Right atrium auricular region (tissue), 2 donors: ENCODE measurements at regions not wholly inside any gene's neighbourhood (a gene's known extent, or its start where the extent isn't known, plus 50 kb on each side); places are given as distances from the start of the nearest gene placed in this dataset.

Experiments used
- DNase-seq: peaks from one replicate; pipeline ENCODE4 v3.0.0-alpha.2; 2019; ENCODE audit warnings: low spot score
- H3K27ac ChIP-seq, 2 donors: fragments of 200-600 bp; sonication (generic); 1 replicate in 1 of 2; 2 replicates in 1 of 2; pipeline ENCODE4 v1.5.1; 2016 to 2019
- H3K27me3 ChIP-seq, 2 donors: fragments of 200-600 bp; sonication (generic); one replicate each; pipeline versions ENCODE4 v1.5.1 to v1.6.0; 2017 to 2019
- H3K36me3 ChIP-seq: fragments of 200-600 bp; sonication (generic); one replicate; pipeline ENCODE4 v1.5.1; 2016
- H3K4me1 ChIP-seq, 2 donors: fragments of 200-600 bp; sonication (generic); one replicate each; pipeline versions ENCODE4 v1.5.1 to v1.6.0; 2017 to 2019
- H3K4me3 ChIP-seq, 2 donors: fragments of 200-600 bp; sonication (generic); 1 replicate in 1 of 2; 2 replicates in 1 of 2; pipeline ENCODE4 v1.5.1; 2017 to 2019; ENCODE audit warnings: mild to moderate bottlenecking in 1 of 2, moderate library complexity in 1 of 2
- H3K9me3 ChIP-seq, 2 donors: fragments of 200-600 bp; sonication (generic); one replicate each; pipeline ENCODE4 v1.5.1; 2019
- TF ChIP-seq, protein P1 (sequence below), 2 donors: fragments of 200-600 bp; sonication (generic); IDR thresholded peaks; one replicate each; pipeline ENCODE4 v1.5.1; 2019; ENCODE audit warnings: antibody characterized with exemption in 2 of 2

DNA sequence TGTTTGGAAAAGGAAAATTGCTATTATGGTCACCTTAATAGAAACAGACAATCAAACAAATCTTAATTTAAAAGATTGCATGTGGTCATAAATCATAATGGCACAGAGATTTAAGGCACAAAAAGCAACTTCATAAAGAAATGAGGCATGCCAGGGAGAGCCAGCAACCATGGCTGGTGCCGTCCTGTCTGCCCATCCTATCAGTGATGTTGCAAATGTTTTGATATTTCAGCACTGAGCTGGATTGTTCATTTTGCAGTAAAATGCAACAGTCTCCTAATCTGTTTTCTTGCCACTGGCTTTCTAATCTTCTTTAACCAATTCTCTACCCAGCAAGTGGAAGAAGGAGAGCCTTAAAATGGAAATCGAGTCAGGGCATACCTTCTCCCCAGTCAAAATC, 249.8 kb downstream of the SAMD5 start:
- H3K27ac ChIP-seq: no peak overlapping the region
- H3K4me3 ChIP-seq: no peak overlapping the region
- no peaks in the 10 kb centered on the region for H3K27me3 ChIP-seq
- no peak for DNase-seq
- peaks cover 0 to 12% of the 10 kb centered on the region in 2 donors for H3K9me3 ChIP-seq
- H3K4me1 ChIP-seq: no peaks in the 10 kb centered on the region
- no peaks in the 10 kb centered on the region for H3K36me3 ChIP-seq
- TF ChIP-seq, protein P1, sequence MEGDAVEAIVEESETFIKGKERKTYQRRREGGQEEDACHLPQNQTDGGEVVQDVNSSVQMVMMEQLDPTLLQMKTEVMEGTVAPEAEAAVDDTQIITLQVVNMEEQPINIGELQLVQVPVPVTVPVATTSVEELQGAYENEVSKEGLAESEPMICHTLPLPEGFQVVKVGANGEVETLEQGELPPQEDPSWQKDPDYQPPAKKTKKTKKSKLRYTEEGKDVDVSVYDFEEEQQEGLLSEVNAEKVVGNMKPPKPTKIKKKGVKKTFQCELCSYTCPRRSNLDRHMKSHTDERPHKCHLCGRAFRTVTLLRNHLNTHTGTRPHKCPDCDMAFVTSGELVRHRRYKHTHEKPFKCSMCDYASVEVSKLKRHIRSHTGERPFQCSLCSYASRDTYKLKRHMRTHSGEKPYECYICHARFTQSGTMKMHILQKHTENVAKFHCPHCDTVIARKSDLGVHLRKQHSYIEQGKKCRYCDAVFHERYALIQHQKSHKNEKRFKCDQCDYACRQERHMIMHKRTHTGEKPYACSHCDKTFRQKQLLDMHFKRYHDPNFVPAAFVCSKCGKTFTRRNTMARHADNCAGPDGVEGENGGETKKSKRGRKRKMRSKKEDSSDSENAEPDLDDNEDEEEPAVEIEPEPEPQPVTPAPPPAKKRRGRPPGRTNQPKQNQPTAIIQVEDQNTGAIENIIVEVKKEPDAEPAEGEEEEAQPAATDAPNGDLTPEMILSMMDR (IDR thresholded peaks at IDR 0.05): no peak

DNA sequence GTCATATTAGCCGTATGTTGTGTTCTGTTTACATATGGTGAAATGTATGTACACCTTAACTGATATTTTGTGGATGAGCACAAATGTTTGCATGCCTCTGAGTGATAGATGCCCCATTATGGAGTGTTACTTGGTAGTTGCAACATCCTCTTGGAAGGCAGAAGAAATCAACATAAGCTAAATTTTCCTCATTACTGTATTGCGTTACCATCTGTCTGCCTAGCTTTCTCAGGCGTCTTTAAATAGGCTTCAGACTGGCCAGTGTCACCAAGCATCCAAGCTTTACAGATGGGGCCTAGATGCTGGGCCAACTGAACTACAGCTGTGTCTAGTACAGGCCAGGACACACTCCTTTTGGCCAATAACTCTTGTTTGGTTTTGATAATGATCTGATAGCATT, 250.6 kb downstream of the SAMD5 start:
- H3K36me3 ChIP-seq: no peaks in the 10 kb centered on the region
- H3K9me3 ChIP-seq: peaks cover 0 to 12% of the 10 kb centered on the region in 2 donors
- TF ChIP-seq, protein P1 (IDR thresholded peaks at IDR 0.05): no peak
- H3K4me3 ChIP-seq: no peak overlapping the region
- no peak for DNase-seq
- no peak overlapping the region for H3K27ac ChIP-seq
- no peaks in the 10 kb centered on the region for H3K4me1 ChIP-seq
- no peaks in the 10 kb centered on the region for H3K27me3 ChIP-seq

DNA sequence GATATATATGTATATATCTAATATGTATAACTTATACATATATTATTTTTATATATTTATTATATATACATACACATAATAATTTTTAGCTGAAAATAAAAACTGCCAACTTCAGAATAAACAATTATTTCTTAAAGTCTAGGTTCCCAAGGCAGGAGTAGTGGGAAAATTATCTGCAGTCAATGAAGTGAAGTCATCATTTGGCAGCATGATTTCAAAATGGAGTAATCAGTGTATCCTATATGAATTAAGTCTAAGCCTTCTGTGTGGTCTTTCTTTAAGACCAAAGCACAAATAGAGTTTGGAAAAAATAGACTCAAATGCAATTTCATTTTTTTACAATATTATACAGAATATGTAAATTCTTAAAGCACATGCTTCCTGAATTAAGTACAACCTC, 251.0 kb downstream of the SAMD5 start:
- Histone ChIP-seq H3K9me3 (peaks cover 0 to 10% of the 10 kb centered on the region in 2 donors), H3K4me1 (no peaks in the 10 kb centered on the region), H3K4me3 (no peak overlapping the region), H3K27ac (no peak overlapping the region), H3K27me3 (no peaks in the 10 kb centered on the region), H3K36me3 (no peaks in the 10 kb centered on the region)
- no peak for DNase-seq
- TF ChIP-seq, protein P1 (IDR thresholded peaks at IDR 0.05): no peak

DNA sequence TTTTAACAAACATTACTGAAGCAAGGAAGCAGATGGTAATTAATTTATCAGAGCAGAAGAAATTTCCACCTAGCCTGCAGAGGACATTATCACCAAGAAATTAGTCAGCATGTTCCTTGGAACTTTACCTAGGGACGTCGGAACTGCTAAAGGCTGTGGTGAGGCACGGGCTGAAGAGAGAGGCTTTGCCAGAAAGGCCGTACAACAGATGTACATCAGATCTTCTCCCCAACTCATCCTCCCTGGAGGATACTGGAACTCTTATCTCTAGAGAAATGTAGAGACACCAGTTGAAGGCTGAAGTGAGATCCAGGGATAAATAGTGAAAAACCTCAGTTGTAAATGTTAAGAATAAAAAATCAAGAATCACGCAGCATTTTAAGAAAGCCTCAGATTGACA, 257.1 kb downstream of the SAMD5 start:
- Histone ChIP-seq H3K27ac (no peak overlapping the region), H3K9me3 (no peaks in the 10 kb centered on the region), H3K4me3 (no peak overlapping the region), H3K36me3 (no peaks in the 10 kb centered on the region), H3K27me3 (no peaks in the 10 kb centered on the region), H3K4me1 (no peaks in the 10 kb centered on the region)
- no peak for DNase-seq
- TF ChIP-seq, protein P1 (IDR thresholded peaks at IDR 0.05): no peak

DNA sequence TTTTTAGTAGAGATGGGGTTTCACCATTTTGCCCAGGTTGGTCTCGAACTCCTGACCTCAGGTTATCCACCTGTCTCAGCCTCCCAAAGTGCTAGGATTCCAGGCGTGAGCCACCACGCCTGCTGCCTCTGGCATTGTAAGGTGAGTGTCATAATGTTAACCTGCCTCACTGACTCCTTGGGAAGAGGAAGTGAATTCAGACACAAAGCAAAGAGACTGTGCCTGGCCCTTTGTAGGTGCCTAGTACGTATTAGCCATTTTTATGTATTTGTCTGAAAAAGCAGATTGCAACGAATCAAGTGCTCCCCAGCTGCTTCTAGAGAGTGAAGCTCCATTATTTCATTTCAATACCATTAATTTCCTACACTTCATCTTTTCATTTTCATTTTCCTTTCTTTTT, 260.5 kb downstream of the SAMD5 start:
- no peaks in the 10 kb centered on the region for H3K9me3 ChIP-seq
- no peak overlapping the region for H3K4me3 ChIP-seq
- no peaks in the 10 kb centered on the region for H3K27me3 ChIP-seq
- TF ChIP-seq, protein P1 (IDR thresholded peaks at IDR 0.05): no peak
- H3K27ac ChIP-seq: no peak overlapping the region
- H3K4me1 ChIP-seq: no peaks in the 10 kb centered on the region
- H3K36me3 ChIP-seq: no peaks in the 10 kb centered on the region
- no peak for DNase-seq

DNA sequence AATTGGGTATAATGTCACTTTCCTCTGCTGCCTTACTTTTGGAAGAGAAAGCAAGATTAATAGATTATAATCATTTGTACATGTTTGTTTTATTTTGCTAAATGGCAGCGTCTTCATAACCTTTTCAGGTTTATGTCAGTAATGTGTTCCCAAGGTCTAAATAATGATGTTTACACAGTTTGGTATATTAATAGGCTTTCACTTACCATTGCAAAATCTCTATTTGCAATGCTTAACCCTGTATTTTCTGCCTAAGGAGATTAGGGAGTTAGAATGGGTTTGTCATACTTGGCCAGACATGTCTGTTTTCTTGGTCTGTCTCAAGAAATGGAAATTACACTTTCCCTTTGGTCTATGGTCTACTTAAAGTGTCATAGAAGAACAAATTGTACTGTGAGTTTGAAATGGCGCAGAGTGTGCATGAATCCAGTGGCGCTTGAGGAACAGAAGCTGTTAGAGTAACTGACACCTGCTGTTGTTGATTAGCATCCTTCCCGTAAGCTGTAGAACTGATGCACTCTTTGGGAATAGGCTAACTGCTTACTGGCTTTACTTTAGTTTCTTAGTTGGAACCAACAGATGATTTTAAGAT, 261.1 kb downstream of the SAMD5 start:
- no peaks in the 10 kb centered on the region for H3K4me1 ChIP-seq
- H3K36me3 ChIP-seq: no peaks in the 10 kb centered on the region
- TF ChIP-seq, protein P1 (IDR thresholded peaks at IDR 0.05): no peak
- H3K4me3 ChIP-seq: no peak overlapping the region
- no peak for DNase-seq
- H3K9me3 ChIP-seq: no peaks in the 10 kb centered on the region
- H3K27me3 ChIP-seq: no peaks in the 10 kb centered on the region
- no peak overlapping the region for H3K27ac ChIP-seq
